Breast epithelium (tissue), 3 donors: ENCODE measurements at regions not wholly inside any gene's neighbourhood (a gene's known extent, or its start where the extent isn't known, plus 50 kb on each side); places are given as distances from the start of the nearest gene placed in this dataset.

Source experiments
- POLR2A ChIP-seq: fragments of 450-650 bp; IDR thresholded peaks from one replicate; pipeline ENCODE4 v1.6.1; 2016; ENCODE audit warnings: antibody characterized with exemption, mild to moderate bottlenecking, moderate library complexity
- POLR2AphosphoS5 ChIP-seq, 3 donors: sonication (generic); formaldehyde crosslinking; IDR thresholded peaks; one replicate each; pipeline ENCODE4 v1.6.1; 2017; ENCODE audit warnings: antibody characterized with exemption in 3 of 3
- TF ChIP-seq, protein P1 (sequence below), 3 donors: fragments of 450-650 bp; IDR thresholded peaks; one replicate each; pipeline ENCODE4 v1.5.1; 2016 to 2017; ENCODE audit warnings: antibody characterized with exemption in 3 of 3, mild to moderate bottlenecking in 3 of 3, moderate library complexity in 3 of 3

DNA sequence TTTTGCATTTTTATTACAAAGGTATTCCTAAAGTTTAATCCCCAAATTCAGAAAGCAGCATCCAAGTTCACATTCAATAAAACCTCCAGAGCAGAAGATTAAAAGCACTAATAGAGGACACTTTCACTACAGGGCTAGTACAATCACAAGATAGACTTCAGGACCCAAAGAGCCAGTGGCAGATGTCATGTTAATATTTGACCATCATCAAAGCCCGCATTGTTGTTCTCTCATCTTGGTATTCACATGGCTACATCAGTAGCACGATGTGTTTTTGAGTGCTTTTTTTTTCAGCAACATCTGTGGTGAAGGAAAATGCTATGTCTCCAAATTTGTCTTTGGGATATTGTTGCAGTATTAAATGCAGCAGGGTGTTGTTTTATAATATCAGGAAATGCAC is 134.3 kb downstream of the ARL4A start:
- TF ChIP-seq, protein P1, sequence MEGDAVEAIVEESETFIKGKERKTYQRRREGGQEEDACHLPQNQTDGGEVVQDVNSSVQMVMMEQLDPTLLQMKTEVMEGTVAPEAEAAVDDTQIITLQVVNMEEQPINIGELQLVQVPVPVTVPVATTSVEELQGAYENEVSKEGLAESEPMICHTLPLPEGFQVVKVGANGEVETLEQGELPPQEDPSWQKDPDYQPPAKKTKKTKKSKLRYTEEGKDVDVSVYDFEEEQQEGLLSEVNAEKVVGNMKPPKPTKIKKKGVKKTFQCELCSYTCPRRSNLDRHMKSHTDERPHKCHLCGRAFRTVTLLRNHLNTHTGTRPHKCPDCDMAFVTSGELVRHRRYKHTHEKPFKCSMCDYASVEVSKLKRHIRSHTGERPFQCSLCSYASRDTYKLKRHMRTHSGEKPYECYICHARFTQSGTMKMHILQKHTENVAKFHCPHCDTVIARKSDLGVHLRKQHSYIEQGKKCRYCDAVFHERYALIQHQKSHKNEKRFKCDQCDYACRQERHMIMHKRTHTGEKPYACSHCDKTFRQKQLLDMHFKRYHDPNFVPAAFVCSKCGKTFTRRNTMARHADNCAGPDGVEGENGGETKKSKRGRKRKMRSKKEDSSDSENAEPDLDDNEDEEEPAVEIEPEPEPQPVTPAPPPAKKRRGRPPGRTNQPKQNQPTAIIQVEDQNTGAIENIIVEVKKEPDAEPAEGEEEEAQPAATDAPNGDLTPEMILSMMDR (IDR thresholded peaks at IDR 0.05) = no peak
- no peak for TF ChIP-seq POLR2A
- TF ChIP-seq POLR2AphosphoS5 (IDR thresholded peaks at IDR 0.05) = no peak
